ENCODE measurements at regions not wholly inside any gene's neighbourhood (a gene's known extent, or its start where the extent isn't known, plus 50 kb on each side); places are given as distances from the start of the nearest gene placed in this dataset.

DNA sequence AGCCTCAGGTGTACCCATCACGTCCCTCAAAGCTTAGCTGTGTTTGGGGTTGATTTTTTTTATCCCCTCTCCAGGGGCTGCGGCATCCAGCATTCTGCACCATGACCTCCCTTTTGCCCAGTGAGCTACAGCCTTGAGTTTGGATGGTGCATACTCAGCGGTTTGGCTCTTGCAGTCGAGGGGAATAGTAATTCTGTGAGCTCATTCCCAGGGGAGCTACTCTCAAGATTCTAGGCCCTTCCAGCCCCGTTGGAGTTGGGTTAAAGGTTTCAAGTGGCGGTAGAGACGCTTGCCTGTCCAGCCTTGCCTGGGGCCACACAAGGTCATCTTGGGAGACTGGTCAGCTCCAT, 102.2 kb upstream of the SPRY4 start:
- TF ChIP-seq, protein P1, sequence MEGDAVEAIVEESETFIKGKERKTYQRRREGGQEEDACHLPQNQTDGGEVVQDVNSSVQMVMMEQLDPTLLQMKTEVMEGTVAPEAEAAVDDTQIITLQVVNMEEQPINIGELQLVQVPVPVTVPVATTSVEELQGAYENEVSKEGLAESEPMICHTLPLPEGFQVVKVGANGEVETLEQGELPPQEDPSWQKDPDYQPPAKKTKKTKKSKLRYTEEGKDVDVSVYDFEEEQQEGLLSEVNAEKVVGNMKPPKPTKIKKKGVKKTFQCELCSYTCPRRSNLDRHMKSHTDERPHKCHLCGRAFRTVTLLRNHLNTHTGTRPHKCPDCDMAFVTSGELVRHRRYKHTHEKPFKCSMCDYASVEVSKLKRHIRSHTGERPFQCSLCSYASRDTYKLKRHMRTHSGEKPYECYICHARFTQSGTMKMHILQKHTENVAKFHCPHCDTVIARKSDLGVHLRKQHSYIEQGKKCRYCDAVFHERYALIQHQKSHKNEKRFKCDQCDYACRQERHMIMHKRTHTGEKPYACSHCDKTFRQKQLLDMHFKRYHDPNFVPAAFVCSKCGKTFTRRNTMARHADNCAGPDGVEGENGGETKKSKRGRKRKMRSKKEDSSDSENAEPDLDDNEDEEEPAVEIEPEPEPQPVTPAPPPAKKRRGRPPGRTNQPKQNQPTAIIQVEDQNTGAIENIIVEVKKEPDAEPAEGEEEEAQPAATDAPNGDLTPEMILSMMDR (IDR thresholded peaks at IDR 0.05) = no peak
- TF ChIP-seq POLR2A (IDR thresholded peaks at IDR 0.05) = no peak

Data from right lobe of liver (tissue), 4 donors.